Neural cell (in vitro differentiated cells): ENCODE measurements at regions not wholly inside any gene's neighbourhood (a gene's known extent, or its start where the extent isn't known, plus 50 kb on each side); places are given as distances from the start of the nearest gene placed in this dataset.

Experiments used
- EZH2 ChIP-seq: fragments of 200-600, 300-800 bp; shearing (Covaris generic), sonication (generic); IDR thresholded peaks from 2 replicates; pipeline ENCODE4 v1.6.1; 2014; ENCODE audit warnings: antibody characterized with exemption, low read length, borderline replicate concordance, mild to moderate bottlenecking; ENCODE audit not compliant: insufficient read depth, poor library complexity, severe bottlenecking
- MXI1 ChIP-seq: fragments of 450-650 bp; conservative IDR thresholded peaks from 2 replicates; pipeline ENCODE4 v1.6.1; 2014; ENCODE audit warnings: antibody characterized with exemption, mild to moderate bottlenecking; ENCODE audit not compliant: poor library complexity, severe bottlenecking
- SMC3 ChIP-seq: fragments of 450-650 bp; conservative IDR thresholded peaks from 2 replicates; pipeline ENCODE4 v1.6.1; 2014; ENCODE audit warnings: antibody characterized with exemption, mild to moderate bottlenecking, moderate library complexity; ENCODE audit not compliant: poor library complexity
- TF ChIP-seq, protein P1 (sequence below): fragments of 450-650 bp; IDR thresholded peaks from 2 replicates; pipeline ENCODE4 v1.5.1; 2014; ENCODE audit warnings: antibody characterized with exemption, mild to moderate bottlenecking, moderate library complexity; ENCODE audit not compliant: poor library complexity, severe bottlenecking
- TF ChIP-seq, protein P2 (sequence below): IDR thresholded peaks from 2 replicates; pipeline ENCODE4 v1.6.1; 2012; ENCODE audit warnings: borderline replicate concordance

DNA sequence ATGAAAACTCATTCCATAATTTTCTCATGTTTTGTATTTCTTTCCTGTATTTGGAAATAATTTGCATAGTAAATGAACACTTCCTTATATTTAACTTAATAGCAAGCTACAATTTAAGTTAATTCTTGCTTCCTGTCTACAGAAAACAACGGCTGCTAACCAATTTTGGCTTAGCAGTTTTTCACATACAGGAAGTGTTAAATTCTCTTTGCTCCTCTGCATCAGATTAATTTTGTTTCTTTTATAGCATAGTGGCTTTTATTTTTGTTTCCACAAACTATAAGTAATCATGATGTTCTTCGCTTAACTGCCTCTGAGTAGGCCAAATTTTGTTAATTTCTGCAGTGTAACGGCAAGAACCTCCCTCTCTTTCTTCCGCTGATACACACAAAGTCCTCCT, 182.9 kb downstream of the ALX1 start:
- TF ChIP-seq SMC3, result no peak
- TF ChIP-seq, protein P1, sequence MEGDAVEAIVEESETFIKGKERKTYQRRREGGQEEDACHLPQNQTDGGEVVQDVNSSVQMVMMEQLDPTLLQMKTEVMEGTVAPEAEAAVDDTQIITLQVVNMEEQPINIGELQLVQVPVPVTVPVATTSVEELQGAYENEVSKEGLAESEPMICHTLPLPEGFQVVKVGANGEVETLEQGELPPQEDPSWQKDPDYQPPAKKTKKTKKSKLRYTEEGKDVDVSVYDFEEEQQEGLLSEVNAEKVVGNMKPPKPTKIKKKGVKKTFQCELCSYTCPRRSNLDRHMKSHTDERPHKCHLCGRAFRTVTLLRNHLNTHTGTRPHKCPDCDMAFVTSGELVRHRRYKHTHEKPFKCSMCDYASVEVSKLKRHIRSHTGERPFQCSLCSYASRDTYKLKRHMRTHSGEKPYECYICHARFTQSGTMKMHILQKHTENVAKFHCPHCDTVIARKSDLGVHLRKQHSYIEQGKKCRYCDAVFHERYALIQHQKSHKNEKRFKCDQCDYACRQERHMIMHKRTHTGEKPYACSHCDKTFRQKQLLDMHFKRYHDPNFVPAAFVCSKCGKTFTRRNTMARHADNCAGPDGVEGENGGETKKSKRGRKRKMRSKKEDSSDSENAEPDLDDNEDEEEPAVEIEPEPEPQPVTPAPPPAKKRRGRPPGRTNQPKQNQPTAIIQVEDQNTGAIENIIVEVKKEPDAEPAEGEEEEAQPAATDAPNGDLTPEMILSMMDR, result no peak
- TF ChIP-seq EZH2, result no peak
- TF ChIP-seq, protein P2, sequence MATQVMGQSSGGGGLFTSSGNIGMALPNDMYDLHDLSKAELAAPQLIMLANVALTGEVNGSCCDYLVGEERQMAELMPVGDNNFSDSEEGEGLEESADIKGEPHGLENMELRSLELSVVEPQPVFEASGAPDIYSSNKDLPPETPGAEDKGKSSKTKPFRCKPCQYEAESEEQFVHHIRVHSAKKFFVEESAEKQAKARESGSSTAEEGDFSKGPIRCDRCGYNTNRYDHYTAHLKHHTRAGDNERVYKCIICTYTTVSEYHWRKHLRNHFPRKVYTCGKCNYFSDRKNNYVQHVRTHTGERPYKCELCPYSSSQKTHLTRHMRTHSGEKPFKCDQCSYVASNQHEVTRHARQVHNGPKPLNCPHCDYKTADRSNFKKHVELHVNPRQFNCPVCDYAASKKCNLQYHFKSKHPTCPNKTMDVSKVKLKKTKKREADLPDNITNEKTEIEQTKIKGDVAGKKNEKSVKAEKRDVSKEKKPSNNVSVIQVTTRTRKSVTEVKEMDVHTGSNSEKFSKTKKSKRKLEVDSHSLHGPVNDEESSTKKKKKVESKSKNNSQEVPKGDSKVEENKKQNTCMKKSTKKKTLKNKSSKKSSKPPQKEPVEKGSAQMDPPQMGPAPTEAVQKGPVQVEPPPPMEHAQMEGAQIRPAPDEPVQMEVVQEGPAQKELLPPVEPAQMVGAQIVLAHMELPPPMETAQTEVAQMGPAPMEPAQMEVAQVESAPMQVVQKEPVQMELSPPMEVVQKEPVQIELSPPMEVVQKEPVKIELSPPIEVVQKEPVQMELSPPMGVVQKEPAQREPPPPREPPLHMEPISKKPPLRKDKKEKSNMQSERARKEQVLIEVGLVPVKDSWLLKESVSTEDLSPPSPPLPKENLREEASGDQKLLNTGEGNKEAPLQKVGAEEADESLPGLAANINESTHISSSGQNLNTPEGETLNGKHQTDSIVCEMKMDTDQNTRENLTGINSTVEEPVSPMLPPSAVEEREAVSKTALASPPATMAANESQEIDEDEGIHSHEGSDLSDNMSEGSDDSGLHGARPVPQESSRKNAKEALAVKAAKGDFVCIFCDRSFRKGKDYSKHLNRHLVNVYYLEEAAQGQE, result no peak
- no peak for TF ChIP-seq MXI1
